ENCODE measurements at regions not wholly inside any gene's neighbourhood (a gene's known extent, or its start where the extent isn't known, plus 50 kb on each side); places are given as distances from the start of the nearest gene placed in this dataset.

DNA sequence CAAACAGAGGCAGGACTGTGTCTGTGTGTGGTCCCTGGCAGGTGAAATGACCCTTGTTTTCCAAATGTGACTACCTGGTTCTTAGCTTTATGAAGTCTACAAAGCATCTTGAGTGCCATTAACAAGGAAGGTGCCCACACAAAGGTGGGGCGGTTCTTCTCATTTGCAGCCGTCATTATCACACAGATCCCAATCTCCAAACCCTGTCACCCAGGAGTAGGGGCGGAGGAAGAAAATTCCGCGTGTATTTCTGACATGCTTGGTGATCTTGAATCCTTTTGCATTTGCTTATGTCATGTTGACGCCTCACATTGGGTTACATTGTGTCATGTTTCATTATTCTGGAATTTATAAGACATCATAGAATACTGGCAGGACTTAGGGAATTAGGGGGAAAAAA lies 277.3 kb downstream of the VRK1 start:
- no peak for TF ChIP-seq CTCF (conservative IDR thresholded peaks at IDR 0.05)
- H3K27ac ChIP-seq = no peak overlapping the region

GRCh38 chr14:97074856-97075255 lies 277.7 kb downstream of the VRK1 start:
- TF ChIP-seq CTCF (conservative IDR thresholded peaks at IDR 0.05) = no peak
- no peak overlapping the region for H3K27ac ChIP-seq

DNA sequence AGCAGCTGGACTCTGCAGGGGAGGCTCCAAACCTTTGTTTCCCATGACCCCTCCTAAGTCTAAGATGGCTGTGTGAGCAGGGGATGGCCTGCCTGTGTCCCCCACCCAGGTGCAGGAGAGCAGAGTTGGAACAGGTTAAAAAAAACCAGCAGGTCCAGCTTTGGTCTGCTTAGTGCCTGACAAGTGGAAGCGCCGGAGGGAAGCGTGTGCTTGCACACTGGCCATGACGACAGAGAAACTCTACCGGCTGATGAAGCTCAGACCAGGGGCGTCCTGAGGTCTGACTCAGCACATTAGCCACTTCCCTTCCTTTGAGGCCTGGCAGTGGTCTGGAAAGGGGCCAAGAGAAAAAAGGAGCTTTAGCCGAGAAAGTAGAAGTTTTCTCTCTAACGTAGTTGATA lies 280.1 kb downstream of the VRK1 start:
- no peak for TF ChIP-seq CTCF (conservative IDR thresholded peaks at IDR 0.05)
- no peak overlapping the region for H3K27ac ChIP-seq

GRCh38 chr14:97077687-97078086 lies 280.5 kb downstream of the VRK1 start:
- TF ChIP-seq CTCF (conservative IDR thresholded peaks at IDR 0.05) = no peak
- H3K27ac ChIP-seq = no peak overlapping the region

- TF ChIP-seq CTCF (conservative IDR thresholded peaks at IDR 0.05) = no peak
- no peak overlapping the region for H3K27ac ChIP-seq
Observed at GRCh38 chr14:97080991-97081390, 283.8 kb downstream of the VRK1 start.

DNA sequence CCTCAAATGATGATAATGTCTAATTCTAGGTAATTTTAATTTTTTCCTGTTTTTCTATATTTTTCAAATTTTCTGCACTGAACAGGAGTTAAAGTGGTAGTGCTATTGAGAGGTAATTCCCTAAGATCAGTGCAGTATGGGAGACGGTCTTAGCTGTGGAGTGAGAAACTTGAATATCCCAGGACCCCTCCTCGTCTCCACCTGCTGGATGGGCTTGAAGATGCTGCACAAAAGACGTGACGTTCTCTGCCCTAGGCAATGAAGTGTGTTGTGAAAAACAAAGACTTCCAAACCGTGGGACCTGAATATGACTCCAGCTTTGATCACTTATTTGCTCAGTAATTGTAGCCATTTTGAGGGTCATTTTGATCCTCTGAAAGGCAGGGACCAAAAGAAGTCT lies 298.1 kb downstream of the VRK1 start:
- no peak overlapping the region for H3K27ac ChIP-seq
- no peak for TF ChIP-seq CTCF (conservative IDR thresholded peaks at IDR 0.05)

- H3K27ac ChIP-seq = no peak overlapping the region
- TF ChIP-seq CTCF (conservative IDR thresholded peaks at IDR 0.05) = no peak
Observed at GRCh38 chr14:97097296-97097695, 300.1 kb downstream of the VRK1 start.

DNA sequence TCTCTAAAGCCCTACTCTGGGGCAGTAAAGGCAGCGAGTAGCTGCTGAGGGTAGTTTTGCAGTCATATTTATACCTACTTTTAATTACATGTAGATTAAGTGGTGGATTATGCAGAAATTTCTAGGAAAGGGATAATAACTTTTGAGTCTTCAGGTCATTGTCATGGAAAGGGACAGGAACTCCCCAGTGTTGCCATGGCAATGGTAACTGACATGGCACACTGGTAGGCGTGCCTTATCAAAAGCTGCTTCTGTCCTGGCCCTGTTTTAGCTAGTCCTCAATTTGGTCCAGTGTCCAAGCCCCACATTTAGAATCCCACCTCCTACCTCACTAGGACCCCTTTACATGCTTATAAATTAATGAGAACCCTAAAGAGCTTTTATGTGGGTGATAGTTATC lies 303.1 kb downstream of the VRK1 start:
- TF ChIP-seq CTCF (conservative IDR thresholded peaks at IDR 0.05) = no peak
- no peak overlapping the region for H3K27ac ChIP-seq
